Esophagus muscularis mucosa (tissue), 3 donors: ENCODE measurements at regions not wholly inside any gene's neighbourhood (a gene's known extent, or its start where the extent isn't known, plus 50 kb on each side); places are given as distances from the start of the nearest gene placed in this dataset.

ENCODE experiments used
- POLR2A ChIP-seq: fragments of 450-650 bp; IDR thresholded peaks from one replicate; pipeline ENCODE4 v1.6.1; 2017; ENCODE audit warnings: antibody characterized with exemption, moderate library complexity, mild to moderate bottlenecking, low read depth
- POLR2AphosphoS5 ChIP-seq, 2 donors: sonication (generic); formaldehyde crosslinking; IDR thresholded peaks; one replicate each; pipeline ENCODE4 v1.6.1; 2017; ENCODE audit warnings: antibody characterized with exemption in 2 of 2
- TF ChIP-seq, protein P1 (sequence below), 3 experiments: fragments of 200-600 bp in 2 of 3; fragments of 450-650 bp in 1 of 3; sonication (generic) in 2 of 3; IDR thresholded peaks; one replicate each; pipeline ENCODE4 v1.5.1; 2017 to 2019; ENCODE audit warnings: antibody characterized with exemption in 3 of 3, mild to moderate bottlenecking in 2 of 3, moderate library complexity in 1 of 3

DNA sequence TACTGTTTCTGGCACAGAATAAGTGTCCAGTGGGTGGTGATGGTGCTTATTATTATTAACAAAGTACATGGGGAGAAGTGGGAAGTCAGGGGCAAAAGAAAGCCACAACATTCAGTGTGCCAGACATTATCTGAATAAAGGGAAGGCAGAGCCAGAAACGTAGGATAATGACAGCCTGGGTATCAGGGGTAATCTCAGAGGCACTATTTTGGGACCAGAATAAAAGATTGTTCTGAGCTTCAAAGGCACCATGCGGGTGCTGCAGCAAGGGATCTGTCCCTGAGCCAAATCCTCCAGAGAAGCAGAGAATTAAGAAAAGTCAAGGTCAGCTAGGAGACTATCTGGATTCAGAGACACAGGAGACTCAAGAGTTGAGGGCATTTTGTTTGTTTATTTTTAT is 328.8 kb upstream of the GATB start:
- no peak for TF ChIP-seq POLR2A
- TF ChIP-seq, protein P1, sequence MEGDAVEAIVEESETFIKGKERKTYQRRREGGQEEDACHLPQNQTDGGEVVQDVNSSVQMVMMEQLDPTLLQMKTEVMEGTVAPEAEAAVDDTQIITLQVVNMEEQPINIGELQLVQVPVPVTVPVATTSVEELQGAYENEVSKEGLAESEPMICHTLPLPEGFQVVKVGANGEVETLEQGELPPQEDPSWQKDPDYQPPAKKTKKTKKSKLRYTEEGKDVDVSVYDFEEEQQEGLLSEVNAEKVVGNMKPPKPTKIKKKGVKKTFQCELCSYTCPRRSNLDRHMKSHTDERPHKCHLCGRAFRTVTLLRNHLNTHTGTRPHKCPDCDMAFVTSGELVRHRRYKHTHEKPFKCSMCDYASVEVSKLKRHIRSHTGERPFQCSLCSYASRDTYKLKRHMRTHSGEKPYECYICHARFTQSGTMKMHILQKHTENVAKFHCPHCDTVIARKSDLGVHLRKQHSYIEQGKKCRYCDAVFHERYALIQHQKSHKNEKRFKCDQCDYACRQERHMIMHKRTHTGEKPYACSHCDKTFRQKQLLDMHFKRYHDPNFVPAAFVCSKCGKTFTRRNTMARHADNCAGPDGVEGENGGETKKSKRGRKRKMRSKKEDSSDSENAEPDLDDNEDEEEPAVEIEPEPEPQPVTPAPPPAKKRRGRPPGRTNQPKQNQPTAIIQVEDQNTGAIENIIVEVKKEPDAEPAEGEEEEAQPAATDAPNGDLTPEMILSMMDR (IDR thresholded peaks at IDR 0.05): no peak
- no peak for TF ChIP-seq POLR2AphosphoS5 (IDR thresholded peaks at IDR 0.05)
